Esophagus muscularis mucosa (tissue), 4 donors: ENCODE measurements at regions not wholly inside any gene's neighbourhood (a gene's known extent, or its start where the extent isn't known, plus 50 kb on each side); places are given as distances from the start of the nearest gene placed in this dataset.

Source experiments
- CTCF ChIP-seq, 3 experiments: fragments of 200-600 bp in 2 of 3; fragments of 450-650 bp in 1 of 3; sonication (generic) in 2 of 3; IDR thresholded peaks; one replicate each; pipeline ENCODE4 v1.5.1; 2017 to 2019; ENCODE audit warnings: antibody characterized with exemption in 3 of 3, mild to moderate bottlenecking in 2 of 3, moderate library complexity in 1 of 3
- EP300 ChIP-seq: sonication (generic); formaldehyde crosslinking; IDR thresholded peaks from one replicate; pipeline ENCODE4 v1.6.1; 2017; ENCODE audit warnings: antibody characterized with exemption
- POLR2A ChIP-seq: fragments of 450-650 bp; IDR thresholded peaks from one replicate; pipeline ENCODE4 v1.6.1; 2017; ENCODE audit warnings: antibody characterized with exemption, moderate library complexity, mild to moderate bottlenecking, low read depth

GRCh38 chr6:12572896-12573827 lies 143.4 kb upstream of the PHACTR1 start:
- TF ChIP-seq CTCF (IDR thresholded peaks at IDR 0.05) (no peak), POLR2A (no peak), EP300 (no peak)
